Prostate gland (tissue), 1 donor: ENCODE measurements at regions not wholly inside any gene's neighbourhood (a gene's known extent, or its start where the extent isn't known, plus 50 kb on each side); places are given as distances from the start of the nearest gene placed in this dataset.

ENCODE experiments used
- POLR2A ChIP-seq: fragments of 450-650 bp; IDR thresholded peaks from one replicate; pipeline ENCODE4 v1.6.1; 2016; ENCODE audit warnings: antibody characterized with exemption, mild to moderate bottlenecking
- POLR2AphosphoS5 ChIP-seq: sonication (generic); formaldehyde crosslinking; IDR thresholded peaks from one replicate; pipeline ENCODE4 v1.6.1; 2017; ENCODE audit warnings: antibody characterized with exemption

DNA sequence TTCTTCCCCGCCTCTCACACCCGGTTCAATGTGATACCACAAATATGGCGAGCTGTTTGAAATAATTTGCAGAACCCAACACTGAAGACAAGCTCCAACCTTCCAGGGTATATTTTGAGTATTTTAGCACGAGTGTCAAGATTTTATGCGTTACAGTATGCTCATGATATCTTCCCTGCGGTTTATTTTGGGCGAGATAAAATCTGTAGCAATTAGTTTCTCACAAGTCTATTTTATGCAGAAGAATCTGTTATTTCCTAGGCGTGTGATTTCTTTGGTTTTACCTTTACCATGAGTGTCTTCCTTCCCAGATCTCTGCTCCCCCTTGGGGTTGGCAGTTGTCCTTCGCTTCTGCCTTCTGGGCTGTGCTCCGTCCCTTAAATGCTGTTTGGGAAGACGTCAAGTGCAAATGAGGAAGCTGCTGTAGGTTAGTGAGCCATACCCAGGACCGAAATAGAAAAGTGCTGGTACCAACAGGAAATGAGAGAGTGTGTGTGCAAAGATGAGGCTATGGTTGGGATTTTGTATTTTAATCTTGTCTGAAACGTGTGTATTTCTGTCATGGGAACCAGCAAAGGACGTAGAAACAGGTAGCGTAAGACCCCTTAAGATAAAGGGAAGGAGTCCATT lies 299.8 kb downstream of the KLF6 start:
- no peak for TF ChIP-seq POLR2AphosphoS5
- TF ChIP-seq POLR2A: no peak
